ENCODE measurements at regions not wholly inside any gene's neighbourhood (a gene's known extent, or its start where the extent isn't known, plus 50 kb on each side); places are given as distances from the start of the nearest gene placed in this dataset.

GRCh38 chr7:104059103-104059502, 69.6 kb upstream of the RELN start:
- H3K4me3 Mint-ChIP-seq = no peak overlapping the region
- H3K4me1 Mint-ChIP-seq = no peaks in the 10 kb centered on the region
- no peaks in the 10 kb centered on the region; the same call in 1 of the 2 replicates for H3K36me3 Mint-ChIP-seq
- no peak for TF ChIP-seq ETV6 (CRISPR knock-in tag; IDR thresholded peaks at IDR 0.05)
- no peak for TF ChIP-seq ZNF121 (CRISPR knock-in tag; IDR thresholded peaks at IDR 0.05)
- TF ChIP-seq PRRX2 (CRISPR knock-in tag; IDR thresholded peaks at IDR 0.05) = no peak
- TF ChIP-seq FOXK1 (CRISPR knock-in tag; IDR thresholded peaks at IDR 0.05) = no peak
- no peak for TF ChIP-seq NR3C1 (CRISPR knock-in tag; conservative IDR thresholded peaks at IDR 0.05; ENCODE audit: low read depth)
- TF ChIP-seq TEAD4 (CRISPR knock-in tag; IDR thresholded peaks at IDR 0.05) = no peak
- TF ChIP-seq RORB (CRISPR knock-in tag; IDR thresholded peaks at IDR 0.05) = no peak
- no peak for TF ChIP-seq CREB1 (CRISPR knock-in tag; IDR thresholded peaks at IDR 0.05)
- no peak for TF ChIP-seq ZNF512 (CRISPR knock-in tag; IDR thresholded peaks at IDR 0.05; ENCODE audit: borderline replicate concordance)
- TF ChIP-seq, protein P1, sequence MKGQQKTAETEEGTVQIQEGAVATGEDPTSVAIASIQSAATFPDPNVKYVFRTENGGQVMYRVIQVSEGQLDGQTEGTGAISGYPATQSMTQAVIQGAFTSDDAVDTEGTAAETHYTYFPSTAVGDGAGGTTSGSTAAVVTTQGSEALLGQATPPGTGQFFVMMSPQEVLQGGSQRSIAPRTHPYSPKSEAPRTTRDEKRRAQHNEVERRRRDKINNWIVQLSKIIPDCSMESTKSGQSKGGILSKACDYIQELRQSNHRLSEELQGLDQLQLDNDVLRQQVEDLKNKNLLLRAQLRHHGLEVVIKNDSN (CRISPR knock-in tag; IDR thresholded peaks at IDR 0.05) = no peak
- no peak for TF ChIP-seq FOXP1 (CRISPR knock-in tag; IDR thresholded peaks at IDR 0.05; ENCODE audit: borderline replicate concordance)
- TF ChIP-seq PRDM15 (CRISPR knock-in tag; IDR thresholded peaks at IDR 0.05) = no peak
- no peak for TF ChIP-seq ATF1 (CRISPR knock-in tag; IDR thresholded peaks at IDR 0.05)
- TF ChIP-seq, protein P2, sequence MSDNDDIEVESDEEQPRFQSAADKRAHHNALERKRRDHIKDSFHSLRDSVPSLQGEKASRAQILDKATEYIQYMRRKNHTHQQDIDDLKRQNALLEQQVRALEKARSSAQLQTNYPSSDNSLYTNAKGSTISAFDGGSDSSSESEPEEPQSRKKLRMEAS (CRISPR knock-in tag; IDR thresholded peaks at IDR 0.05) = no peak
- TF ChIP-seq, protein P3, sequence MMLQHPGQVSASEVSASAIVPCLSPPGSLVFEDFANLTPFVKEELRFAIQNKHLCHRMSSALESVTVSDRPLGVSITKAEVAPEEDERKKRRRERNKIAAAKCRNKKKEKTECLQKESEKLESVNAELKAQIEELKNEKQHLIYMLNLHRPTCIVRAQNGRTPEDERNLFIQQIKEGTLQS (CRISPR knock-in tag; conservative IDR thresholded peaks at IDR 0.05) = no peak
- ATAC-seq (no peak), DNase-seq (ENCODE audit: low spot score) (no peak)
- H3K27me3 Mint-ChIP-seq (ENCODE audit: low read depth) = no peaks in the 10 kb centered on the region; the same call in 1 of the 2 replicates
- ChIA-PET CTCF (no interaction called here), POLR2A (interaction anchor here (0.5 kb wide), 1 partner anchor 482 kb away, joined by 3 read pairs; no protein-coding TSS in a partner anchor)
- H3K9me3 Mint-ChIP-seq = peaks cover 20% of the 10 kb centered on the region
- H3K27ac Mint-ChIP-seq = no peak overlapping the region

- Mint-ChIP-seq H3K27ac (no peak overlapping the region), H3K9me3 (peaks cover 5% of the 10 kb centered on the region), H3K4me3 (no peak overlapping the region), H3K27me3 (ENCODE audit: low read depth) (no peaks in the 10 kb centered on the region; the same call in 1 of the 2 replicates), H3K4me1 (no peaks in the 10 kb centered on the region), H3K36me3 (no peaks in the 10 kb centered on the region)
- ChIA-PET POLR2A (no interaction called here), CTCF (no interaction called here)
- ATAC-seq = no peak
- no peak for DNase-seq (ENCODE audit: low spot score)
- TF ChIP-seq, protein P4, sequence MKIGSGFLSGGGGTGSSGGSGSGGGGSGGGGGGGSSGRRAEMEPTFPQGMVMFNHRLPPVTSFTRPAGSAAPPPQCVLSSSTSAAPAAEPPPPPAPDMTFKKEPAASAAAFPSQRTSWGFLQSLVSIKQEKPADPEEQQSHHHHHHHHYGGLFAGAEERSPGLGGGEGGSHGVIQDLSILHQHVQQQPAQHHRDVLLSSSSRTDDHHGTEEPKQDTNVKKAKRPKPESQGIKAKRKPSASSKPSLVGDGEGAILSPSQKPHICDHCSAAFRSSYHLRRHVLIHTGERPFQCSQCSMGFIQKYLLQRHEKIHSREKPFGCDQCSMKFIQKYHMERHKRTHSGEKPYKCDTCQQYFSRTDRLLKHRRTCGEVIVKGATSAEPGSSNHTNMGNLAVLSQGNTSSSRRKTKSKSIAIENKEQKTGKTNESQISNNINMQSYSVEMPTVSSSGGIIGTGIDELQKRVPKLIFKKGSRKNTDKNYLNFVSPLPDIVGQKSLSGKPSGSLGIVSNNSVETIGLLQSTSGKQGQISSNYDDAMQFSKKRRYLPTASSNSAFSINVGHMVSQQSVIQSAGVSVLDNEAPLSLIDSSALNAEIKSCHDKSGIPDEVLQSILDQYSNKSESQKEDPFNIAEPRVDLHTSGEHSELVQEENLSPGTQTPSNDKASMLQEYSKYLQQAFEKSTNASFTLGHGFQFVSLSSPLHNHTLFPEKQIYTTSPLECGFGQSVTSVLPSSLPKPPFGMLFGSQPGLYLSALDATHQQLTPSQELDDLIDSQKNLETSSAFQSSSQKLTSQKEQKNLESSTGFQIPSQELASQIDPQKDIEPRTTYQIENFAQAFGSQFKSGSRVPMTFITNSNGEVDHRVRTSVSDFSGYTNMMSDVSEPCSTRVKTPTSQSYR (CRISPR knock-in tag; IDR thresholded peaks at IDR 0.05) = no peak
- TF ChIP-seq CREB1 (CRISPR knock-in tag; IDR thresholded peaks at IDR 0.05) (no peak), EMX1 (CRISPR knock-in tag; IDR thresholded peaks at IDR 0.05) (no peak), SOX15 (CRISPR knock-in tag; IDR thresholded peaks at IDR 0.05) (no peak), JAZF1 (CRISPR knock-in tag; IDR thresholded peaks at IDR 0.05) (no peak), GRHL2 (CRISPR knock-in tag; IDR thresholded peaks at IDR 0.05; ENCODE audit: insufficient replicate concordance, severe bottlenecking) (no peak), HMGA2 (CRISPR knock-in tag; IDR thresholded peaks at IDR 0.05) (no peak)
- TF ChIP-seq, protein P5, sequence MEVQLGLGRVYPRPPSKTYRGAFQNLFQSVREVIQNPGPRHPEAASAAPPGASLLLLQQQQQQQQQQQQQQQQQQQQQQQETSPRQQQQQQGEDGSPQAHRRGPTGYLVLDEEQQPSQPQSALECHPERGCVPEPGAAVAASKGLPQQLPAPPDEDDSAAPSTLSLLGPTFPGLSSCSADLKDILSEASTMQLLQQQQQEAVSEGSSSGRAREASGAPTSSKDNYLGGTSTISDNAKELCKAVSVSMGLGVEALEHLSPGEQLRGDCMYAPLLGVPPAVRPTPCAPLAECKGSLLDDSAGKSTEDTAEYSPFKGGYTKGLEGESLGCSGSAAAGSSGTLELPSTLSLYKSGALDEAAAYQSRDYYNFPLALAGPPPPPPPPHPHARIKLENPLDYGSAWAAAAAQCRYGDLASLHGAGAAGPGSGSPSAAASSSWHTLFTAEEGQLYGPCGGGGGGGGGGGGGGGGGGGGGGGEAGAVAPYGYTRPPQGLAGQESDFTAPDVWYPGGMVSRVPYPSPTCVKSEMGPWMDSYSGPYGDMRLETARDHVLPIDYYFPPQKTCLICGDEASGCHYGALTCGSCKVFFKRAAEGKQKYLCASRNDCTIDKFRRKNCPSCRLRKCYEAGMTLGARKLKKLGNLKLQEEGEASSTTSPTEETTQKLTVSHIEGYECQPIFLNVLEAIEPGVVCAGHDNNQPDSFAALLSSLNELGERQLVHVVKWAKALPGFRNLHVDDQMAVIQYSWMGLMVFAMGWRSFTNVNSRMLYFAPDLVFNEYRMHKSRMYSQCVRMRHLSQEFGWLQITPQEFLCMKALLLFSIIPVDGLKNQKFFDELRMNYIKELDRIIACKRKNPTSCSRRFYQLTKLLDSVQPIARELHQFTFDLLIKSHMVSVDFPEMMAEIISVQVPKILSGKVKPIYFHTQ (CRISPR knock-in tag; IDR thresholded peaks at IDR 0.05) = no peak
- TF ChIP-seq, protein P6, sequence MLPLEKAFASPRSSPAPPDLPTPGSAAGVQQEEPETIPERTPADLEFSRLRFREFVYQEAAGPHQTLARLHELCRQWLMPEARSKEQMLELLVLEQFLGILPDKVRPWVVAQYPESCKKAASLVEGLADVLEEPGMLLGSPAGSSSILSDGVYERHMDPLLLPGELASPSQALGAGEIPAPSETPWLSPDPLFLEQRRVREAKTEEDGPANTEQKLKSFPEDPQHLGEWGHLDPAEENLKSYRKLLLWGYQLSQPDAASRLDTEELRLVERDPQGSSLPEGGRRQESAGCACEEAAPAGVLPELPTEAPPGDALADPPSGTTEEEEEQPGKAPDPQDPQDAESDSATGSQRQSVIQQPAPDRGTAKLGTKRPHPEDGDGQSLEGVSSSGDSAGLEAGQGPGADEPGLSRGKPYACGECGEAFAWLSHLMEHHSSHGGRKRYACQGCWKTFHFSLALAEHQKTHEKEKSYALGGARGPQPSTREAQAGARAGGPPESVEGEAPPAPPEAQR (CRISPR knock-in tag; IDR thresholded peaks at IDR 0.05) = no peak
Observed at GRCh38 chr7:104054362-104054761, 64.9 kb upstream of the RELN start.
